Mesendoderm (in vitro differentiated cells): ENCODE measurements at regions not wholly inside any gene's neighbourhood (a gene's known extent, or its start where the extent isn't known, plus 50 kb on each side); places are given as distances from the start of the nearest gene placed in this dataset.

ENCODE experiments used
- DNase-seq: peaks from one replicate; pipeline ENCODE4 v3.0.0; 2013
- H2AK5ac ChIP-seq: 2 replicates; pipeline ENCODE4 v1.6.1; 2013; ENCODE audit warnings: low read length, inconsistent platforms
- H2BK120ac ChIP-seq: 2 replicates; pipeline ENCODE4 v1.6.1; 2013; ENCODE audit warnings: low read depth, mild to moderate bottlenecking, low read length, moderate library complexity, mixed read lengths
- H2BK15ac ChIP-seq: replicated peaks from 2 replicates; pipeline ENCODE4 v1.6.1; 2013; ENCODE audit warnings: low read depth, mild to moderate bottlenecking, moderate library complexity
- H2BK5ac ChIP-seq: 2 replicates; pipeline ENCODE4 v1.6.1; 2013; ENCODE audit warnings: low read length, inconsistent platforms
- H3K18ac ChIP-seq: 2 replicates; pipeline ENCODE4 v1.6.1; 2013; ENCODE audit warnings: mild to moderate bottlenecking, low read length, mixed read lengths
- H3K23ac ChIP-seq: one replicate; pipeline ENCODE4 v1.6.1; 2013; ENCODE audit warnings: low read length
- H3K27ac ChIP-seq: 2 replicates; pipeline ENCODE4 v1.5.1; 2013; ENCODE audit warnings: low read depth, mild to moderate bottlenecking, inconsistent platforms, low read length, moderate library complexity
- H3K27me3 ChIP-seq: 2 replicates; pipeline ENCODE4 v1.6.1; 2013; ENCODE audit warnings: low read length, control low read depth, mild to moderate bottlenecking, inconsistent platforms; ENCODE audit not compliant: insufficient read depth, poor library complexity
- H3K36me3 ChIP-seq: 2 replicates; pipeline ENCODE4 v1.6.1; 2013; ENCODE audit warnings: low read length, inconsistent platforms; ENCODE audit not compliant: control insufficient read depth, insufficient read depth
- H3K4ac ChIP-seq: one replicate; pipeline ENCODE4 v1.6.1; 2013; ENCODE audit warnings: low read depth, mild to moderate bottlenecking, low read length, moderate library complexity
- H3K4me1 ChIP-seq: 2 replicates; pipeline ENCODE4 v1.6.1; 2013; ENCODE audit warnings: low read depth, low read length, inconsistent platforms; ENCODE audit not compliant: control insufficient read depth
- H3K4me2 ChIP-seq: 2 replicates; pipeline ENCODE4 v1.6.1; 2013; ENCODE audit warnings: low read length
- H3K4me3 ChIP-seq: 2 replicates; pipeline ENCODE4 v1.5.1; 2013; ENCODE audit warnings: mild to moderate bottlenecking, low read length
- H3K56ac ChIP-seq: one replicate; pipeline ENCODE4 v1.6.1; 2013; ENCODE audit warnings: low read length
- H3K79me1 ChIP-seq: 2 replicates; pipeline ENCODE4 v1.6.1; 2013; ENCODE audit warnings: low read length, inconsistent platforms
- H3K79me2 ChIP-seq: 2 replicates; pipeline ENCODE4 v1.6.1; 2013; ENCODE audit warnings: mild to moderate bottlenecking, low read length; ENCODE audit not compliant: control insufficient read depth, insufficient read depth
- H3K9ac ChIP-seq: 2 replicates; pipeline ENCODE4 v1.6.1; 2013; ENCODE audit warnings: low read length, inconsistent platforms
- H4K5ac ChIP-seq: one replicate; pipeline ENCODE4 v1.6.1; 2013; ENCODE audit warnings: low read length
- H4K8ac ChIP-seq: one replicate; pipeline ENCODE4 v1.6.1; 2013; ENCODE audit warnings: low read depth, mild to moderate bottlenecking, control low read depth, low read length, moderate library complexity
- WGBS: extraction: QIAGEN DNeasy Blood & Tissue Kit; methylation state at CpG from one replicate; pipeline ENCODE4 v1.1.7; 2013; ENCODE audit warnings: low lambda C conversion rate, missing lambda C conversion rate; ENCODE audit not compliant: insufficient coverage; ENCODE audit errors: extremely low coverage; 5-methylcytosine and 5-hydroxymethylcytosine counted together

DNA sequence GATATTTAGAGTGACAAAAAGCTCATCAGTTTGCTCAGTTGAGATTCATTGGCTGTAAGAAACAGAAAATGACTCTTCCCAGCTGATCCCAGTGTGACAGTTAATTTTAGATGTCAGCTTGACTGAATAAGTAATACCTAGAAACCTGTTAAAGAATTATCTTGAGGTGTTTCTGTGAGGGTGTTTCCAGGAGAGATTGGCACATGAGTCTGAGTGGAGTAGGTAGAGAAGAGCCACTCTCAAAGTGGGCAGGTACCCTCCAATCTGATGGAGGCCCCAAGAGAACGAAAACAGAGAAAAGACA lies 200.8 kb upstream of the BTBD3 start:
- Histone ChIP-seq H3K23ac (no peak overlapping the region), H3K4me2 (no peak overlapping the region), H3K4me1 (peaks cover 6% of the 10 kb centered on the region), H3K79me2 (no peaks in the 10 kb centered on the region), H3K9ac (no peak overlapping the region), H3K18ac (no peak overlapping the region), H3K27me3 (no peaks in the 10 kb centered on the region), H3K4me3 (no peak overlapping the region), H3K79me1 (no peaks in the 10 kb centered on the region), H3K56ac (no peak overlapping the region), H2BK5ac (no peak overlapping the region), H2AK5ac (no peak overlapping the region), H3K36me3 (no peaks in the 10 kb centered on the region), H4K8ac (no peak overlapping the region), H4K5ac (no peak overlapping the region), H2BK15ac (no peak overlapping the region), H3K4ac (no peak overlapping the region), H2BK120ac (peak overlapping the region; percentile 61), H3K27ac (no peak overlapping the region)
- no peak for DNase-seq
- WGBS = no CpG with 5 or more reads among the region's 1 CpG

DNA sequence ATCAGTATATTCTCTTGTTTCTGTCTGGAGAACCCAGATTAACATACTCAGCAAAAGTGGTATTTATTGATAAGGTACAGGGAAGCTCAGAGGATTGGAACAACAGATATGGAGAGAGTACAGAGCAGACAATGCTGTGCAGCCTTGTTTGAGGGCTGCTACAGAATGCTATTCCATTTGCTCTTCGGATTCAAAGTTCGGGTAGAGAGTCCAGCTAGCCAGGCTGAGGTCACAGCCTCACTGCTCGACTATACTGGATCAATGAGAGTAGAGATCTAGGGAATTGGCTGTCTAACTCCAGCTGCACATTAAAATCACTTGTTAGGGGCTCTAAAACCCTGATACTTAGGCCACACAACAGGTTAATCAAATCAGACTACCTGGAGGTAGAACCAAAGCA lies 200.1 kb upstream of the BTBD3 start:
- no peak overlapping the region for H2AK5ac ChIP-seq
- WGBS = no CpG with 5 or more reads among the region's 3 CpGs
- no peaks in the 10 kb centered on the region for H3K79me1 ChIP-seq
- H2BK5ac ChIP-seq = no peak overlapping the region
- no peak overlapping the region for H3K4me2 ChIP-seq
- no peak for DNase-seq
- H3K9ac ChIP-seq = no peak overlapping the region
- no peak overlapping the region for H2BK15ac ChIP-seq
- H2BK120ac ChIP-seq = no peak overlapping the region
- no peak overlapping the region for H4K5ac ChIP-seq
- no peak overlapping the region for H3K18ac ChIP-seq
- H3K4me3 ChIP-seq = no peak overlapping the region
- H3K27ac ChIP-seq = no peak overlapping the region
- no peaks in the 10 kb centered on the region for H3K27me3 ChIP-seq
- no peak overlapping the region for H3K56ac ChIP-seq
- no peak overlapping the region for H4K8ac ChIP-seq
- no peak overlapping the region for H3K4ac ChIP-seq
- no peaks in the 10 kb centered on the region for H3K36me3 ChIP-seq
- peaks cover 6% of the 10 kb centered on the region for H3K4me1 ChIP-seq
- H3K23ac ChIP-seq = no peak overlapping the region
- H3K79me2 ChIP-seq = no peaks in the 10 kb centered on the region

DNA sequence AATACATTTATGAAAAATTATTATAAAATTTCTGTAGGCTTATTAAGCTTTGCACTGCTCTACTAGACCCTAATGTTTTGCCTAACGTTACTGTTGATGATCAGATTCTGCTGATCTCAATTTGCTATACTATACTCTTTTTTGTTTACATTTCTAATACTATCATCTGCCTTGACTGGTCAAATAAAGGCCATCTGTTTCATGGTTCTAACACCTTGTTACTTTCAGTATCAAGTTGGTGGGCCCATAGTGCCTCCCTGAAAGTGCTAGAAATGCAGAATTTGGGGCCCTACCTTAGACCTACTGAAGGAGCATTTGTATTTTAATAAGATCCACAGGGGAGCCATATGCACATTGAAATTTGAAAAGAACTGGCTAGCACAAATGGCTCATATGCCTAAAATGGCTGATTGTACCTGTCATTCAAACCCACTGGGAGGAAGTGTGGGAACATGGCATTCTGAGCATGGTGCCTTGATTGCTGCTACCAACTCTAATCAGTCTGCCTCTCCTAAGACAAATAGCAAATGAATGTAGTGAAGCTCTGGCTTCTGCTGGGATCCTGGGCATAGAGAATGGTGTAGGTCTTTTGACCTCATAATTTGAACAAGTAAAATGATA lies 199.1 kb upstream of the BTBD3 start:
- Histone ChIP-seq H2BK15ac (no peak overlapping the region), H3K79me2 (no peaks in the 10 kb centered on the region), H3K23ac (no peak overlapping the region), H3K9ac (no peak overlapping the region), H3K4me3 (no peak overlapping the region), H4K8ac (no peak overlapping the region), H3K4me1 (peaks cover 6% of the 10 kb centered on the region), H4K5ac (no peak overlapping the region), H3K79me1 (no peaks in the 10 kb centered on the region), H2BK120ac (no peak overlapping the region), H2AK5ac (no peak overlapping the region), H3K18ac (no peak overlapping the region), H3K56ac (no peak overlapping the region), H3K27ac (no peak overlapping the region), H3K36me3 (no peaks in the 10 kb centered on the region), H3K4me2 (no peak overlapping the region), H3K4ac (no peak overlapping the region), H3K27me3 (no peaks in the 10 kb centered on the region), H2BK5ac (no peak overlapping the region)
- WGBS = no CpG with 5 or more reads among the region's 1 CpG
- DNase-seq = no peak

DNA sequence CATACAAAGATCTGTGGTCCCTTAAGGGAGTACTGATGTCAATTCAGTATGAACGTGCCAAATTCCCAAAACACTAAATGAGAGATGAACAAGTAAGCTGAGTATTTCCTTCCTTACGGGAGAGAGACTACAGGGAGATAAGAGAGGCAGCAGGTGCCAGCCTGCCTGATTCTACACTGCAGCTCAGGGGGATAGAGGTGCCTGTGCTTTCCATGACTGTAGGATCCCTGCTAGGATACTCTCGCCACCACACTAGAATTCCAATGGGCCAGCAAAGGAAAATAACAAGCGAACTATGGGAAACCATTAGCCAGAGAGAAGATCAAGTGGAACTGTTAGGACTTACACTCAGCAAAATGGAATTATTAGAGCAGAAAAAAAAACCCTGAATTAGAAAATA lies 198.5 kb upstream of the BTBD3 start:
- Histone ChIP-seq H3K4ac (no peak overlapping the region), H3K56ac (no peak overlapping the region), H3K23ac (no peak overlapping the region), H3K4me3 (no peak overlapping the region), H2BK15ac (no peak overlapping the region), H2AK5ac (no peak overlapping the region), H2BK120ac (no peak overlapping the region), H3K27ac (no peak overlapping the region), H3K4me1 (peaks cover 6% of the 10 kb centered on the region), H3K36me3 (no peaks in the 10 kb centered on the region), H3K79me1 (no peaks in the 10 kb centered on the region), H3K9ac (no peak overlapping the region), H2BK5ac (no peak overlapping the region), H3K18ac (no peak overlapping the region), H3K4me2 (no peak overlapping the region), H3K27me3 (no peaks in the 10 kb centered on the region), H4K5ac (no peak overlapping the region), H4K8ac (no peak overlapping the region), H3K79me2 (no peaks in the 10 kb centered on the region)
- no CpG with 5 or more reads among the region's 4 CpGs for WGBS
- DNase-seq = no peak

DNA sequence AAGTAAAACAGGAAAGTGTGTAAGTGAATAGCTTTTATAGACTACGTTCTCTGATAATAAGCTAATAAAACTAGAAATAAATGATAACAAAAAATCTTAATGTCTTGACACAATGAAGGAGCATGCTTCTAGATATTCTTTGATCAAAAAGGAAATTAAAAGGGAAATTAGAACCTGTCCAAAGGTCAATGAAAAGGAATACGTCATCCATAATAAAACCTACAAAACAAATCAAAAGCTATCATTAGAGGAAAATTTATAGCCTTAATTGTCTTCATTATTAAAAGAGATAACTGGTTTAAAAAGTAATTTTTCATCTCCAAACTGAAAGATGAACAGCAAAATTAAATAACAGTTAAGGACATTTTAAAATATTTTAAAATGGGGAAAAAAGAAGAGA lies 196.3 kb upstream of the BTBD3 start:
- Histone ChIP-seq H2BK5ac (no peak overlapping the region), H3K4me3 (no peak overlapping the region), H3K4ac (no peak overlapping the region), H3K27ac (no peak overlapping the region), H3K79me2 (no peaks in the 10 kb centered on the region), H2AK5ac (no peak overlapping the region), H3K9ac (no peak overlapping the region), H3K4me2 (no peak overlapping the region), H3K56ac (no peak overlapping the region), H3K4me1 (peaks cover 5% of the 10 kb centered on the region), H3K79me1 (no peaks in the 10 kb centered on the region), H4K8ac (no peak overlapping the region), H3K36me3 (no peaks in the 10 kb centered on the region), H3K18ac (no peak overlapping the region), H2BK15ac (no peak overlapping the region), H3K27me3 (no peaks in the 10 kb centered on the region), H4K5ac (no peak overlapping the region), H2BK120ac (no peak overlapping the region), H3K23ac (no peak overlapping the region)
- no peak for DNase-seq
- no CpG with 5 or more reads among the region's 2 CpGs for whole genome bisulfite sequencing

DNA sequence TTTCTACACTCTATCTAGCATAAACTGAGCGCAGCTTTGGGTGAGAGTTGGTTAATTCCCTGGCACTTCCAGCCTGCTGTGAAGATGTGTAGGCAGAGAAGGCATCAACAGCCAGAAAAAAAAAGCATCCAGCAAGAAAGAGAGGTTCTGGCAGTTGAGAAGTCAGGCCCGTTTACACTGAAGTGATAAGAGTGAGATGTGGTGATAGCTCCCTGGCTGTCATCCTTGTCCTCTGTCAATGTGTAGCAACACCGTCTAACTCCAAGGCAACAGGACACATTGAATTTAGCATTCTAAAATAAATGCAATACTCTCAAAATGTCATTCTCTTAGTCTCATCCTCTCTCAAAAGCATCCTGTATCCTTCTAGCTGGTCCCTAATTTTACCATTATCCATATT lies 193.6 kb upstream of the BTBD3 start:
- no CpG with 5 or more reads among the region's 3 CpGs for WGBS
- H2BK15ac ChIP-seq = no peak overlapping the region
- H3K23ac ChIP-seq = no peak overlapping the region
- no peak overlapping the region for H3K27ac ChIP-seq
- no peaks in the 10 kb centered on the region for H3K4me1 ChIP-seq
- no peaks in the 10 kb centered on the region for H3K27me3 ChIP-seq
- no peak overlapping the region for H3K4ac ChIP-seq
- no peak overlapping the region for H4K5ac ChIP-seq
- no peak overlapping the region for H3K9ac ChIP-seq
- H3K79me1 ChIP-seq = no peaks in the 10 kb centered on the region
- DNase-seq = peak; percentile 18
- H3K4me3 ChIP-seq = no peak overlapping the region
- H2BK120ac ChIP-seq = no peak overlapping the region
- no peaks in the 10 kb centered on the region for H3K36me3 ChIP-seq
- no peak overlapping the region for H4K8ac ChIP-seq
- no peaks in the 10 kb centered on the region for H3K79me2 ChIP-seq
- no peak overlapping the region for H3K18ac ChIP-seq
- no peak overlapping the region for H3K4me2 ChIP-seq
- no peak overlapping the region for H3K56ac ChIP-seq
- H2AK5ac ChIP-seq = no peak overlapping the region
- H2BK5ac ChIP-seq = no peak overlapping the region
